ENCODE measurements at regions not wholly inside any gene's neighbourhood (a gene's known extent, or its start where the extent isn't known, plus 50 kb on each side); places are given as distances from the start of the nearest gene placed in this dataset.

DNA sequence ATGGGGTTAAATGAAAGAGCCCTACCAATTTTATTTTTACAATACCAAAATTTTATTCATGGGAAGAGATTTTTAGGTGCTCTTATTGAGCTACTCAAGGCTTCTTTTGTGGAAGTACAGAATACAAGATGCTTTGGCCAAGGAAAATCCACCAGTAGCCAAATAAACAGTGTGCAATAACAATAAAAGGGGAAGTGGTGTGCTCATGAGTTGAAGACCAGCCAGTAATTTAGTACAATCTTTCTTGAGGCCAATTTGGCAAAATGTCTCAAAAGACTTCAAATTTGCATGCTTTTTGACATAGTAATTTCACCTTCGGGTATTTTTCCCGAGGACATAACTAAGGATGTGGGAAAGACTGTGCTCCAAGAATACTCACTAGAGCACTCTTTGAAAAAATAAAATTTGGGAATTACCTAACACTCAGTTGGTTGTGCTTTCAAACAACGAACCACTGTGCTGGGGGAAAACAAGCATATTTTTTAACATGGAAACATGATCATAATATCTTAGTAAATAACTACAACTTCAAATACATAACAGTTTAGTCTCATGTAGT, 294.0 kb downstream of the DIPK2A start:
- no peak for DNase-seq (ENCODE audit: extremely low read depth in 1 of 11, low read depth in 9 of 11, low spot score in 4 of 11)

- no peak for DNase-seq (ENCODE audit: extremely low read depth in 1 of 11, low read depth in 9 of 11, low spot score in 4 of 11)
Measured at GRCh38 chr3:144270100-144270499, 298.5 kb downstream of the DIPK2A start.

DNA sequence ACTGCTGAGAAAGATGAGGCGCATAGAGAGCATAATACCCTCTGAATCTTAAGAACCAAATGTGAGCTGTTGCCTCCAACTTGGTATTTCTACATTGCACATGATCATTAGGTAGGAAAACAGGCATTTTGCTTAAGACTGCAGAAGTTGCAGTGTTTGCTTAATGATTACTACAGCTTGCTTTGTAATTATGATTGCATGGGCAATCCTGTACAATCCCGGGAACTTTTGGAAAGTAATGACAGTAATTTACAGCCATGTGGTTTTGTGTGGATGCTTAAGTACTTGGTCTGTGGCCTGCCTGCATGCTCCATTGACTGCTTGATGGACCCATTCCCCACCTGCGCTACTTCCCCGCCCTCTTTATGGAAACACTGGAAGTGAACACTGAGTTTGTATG, 301.1 kb downstream of the DIPK2A start:
- DNase-seq (ENCODE audit: extremely low read depth in 1 of 11, low read depth in 9 of 11, low spot score in 4 of 11) = peak in 10 of 11 donors; percentile 38 to 83 (median 60)

- DNase-seq (ENCODE audit: extremely low read depth in 1 of 11, low read depth in 9 of 11, low spot score in 4 of 11) = peak in 9 of 11 donors; percentile 20 to 57 (median 33)
Measured at GRCh38 chr3:144273601-144274000, 302.0 kb downstream of the DIPK2A start.

DNA sequence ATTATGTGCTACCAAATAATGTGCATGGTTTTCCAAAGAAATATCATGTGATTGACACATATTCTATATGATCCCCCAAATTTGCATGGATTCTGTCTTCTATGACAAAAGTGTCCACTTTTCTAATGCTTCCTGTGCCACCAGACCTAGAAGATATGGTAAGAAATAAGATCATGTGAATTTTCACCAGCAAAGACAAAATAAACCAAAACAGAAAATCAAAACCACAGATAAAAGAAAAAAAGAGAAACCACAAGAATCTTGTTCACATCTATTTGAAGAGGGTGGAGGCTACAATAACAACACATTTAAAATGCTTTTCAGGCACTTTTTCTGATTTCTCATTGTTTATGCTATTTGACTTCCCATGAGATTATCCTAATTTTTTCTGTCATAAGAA, 303.4 kb downstream of the DIPK2A start:
- no peak for DNase-seq (ENCODE audit: extremely low read depth in 1 of 11, low read depth in 9 of 11, low spot score in 4 of 11)

GRCh38 chr3:144282313-144282712, 310.7 kb downstream of the DIPK2A start:
- DNase-seq (ENCODE audit: extremely low read depth in 1 of 11, low read depth in 9 of 11, low spot score in 4 of 11) = no peak

- no peak for DNase-seq (ENCODE audit: extremely low read depth in 1 of 11, low read depth in 9 of 11, low spot score in 4 of 11)
Measured at GRCh38 chr3:144286235-144286910, 314.8 kb downstream of the DIPK2A start.

DNA sequence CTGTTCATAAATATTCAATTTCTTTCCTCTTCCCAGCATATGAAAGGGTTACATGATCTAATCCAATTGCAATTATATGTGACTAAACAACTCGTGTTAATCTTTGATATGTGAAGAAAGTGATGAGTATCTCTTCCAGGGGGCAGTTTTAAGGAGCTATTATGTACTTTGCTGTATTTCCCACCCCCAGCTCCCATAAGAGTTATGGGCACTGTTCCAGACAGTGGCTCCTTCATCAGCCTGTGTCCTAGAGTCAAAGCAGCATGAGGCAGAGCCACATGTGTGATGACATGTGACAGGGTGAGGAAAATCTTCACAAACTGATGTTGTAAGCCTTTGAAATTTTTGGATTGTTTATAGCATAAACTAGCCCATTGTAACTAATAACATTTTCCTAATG, 315.4 kb downstream of the DIPK2A start:
- no peak for DNase-seq (ENCODE audit: extremely low read depth in 1 of 11, low read depth in 9 of 11, low spot score in 4 of 11)

DNA sequence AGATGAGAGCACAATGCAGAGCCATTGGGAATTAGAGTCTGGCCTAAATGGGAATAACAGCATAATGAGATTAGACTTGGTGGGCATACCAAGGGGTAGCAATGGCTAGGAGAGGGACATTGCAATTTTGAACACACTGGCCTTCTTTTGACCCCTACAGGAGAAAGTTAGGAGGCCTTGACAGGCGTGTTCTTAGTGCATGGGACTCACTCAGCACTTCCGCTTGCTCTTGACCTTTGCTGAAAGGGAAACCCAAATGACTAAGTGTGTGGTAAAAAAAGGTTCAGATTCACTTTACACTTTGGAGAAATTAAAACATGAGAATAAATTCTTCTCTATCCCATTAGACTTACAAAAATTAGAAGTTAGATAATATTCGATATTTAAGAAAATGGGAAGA, 317.4 kb downstream of the DIPK2A start:
- DNase-seq (ENCODE audit: extremely low read depth in 1 of 11, low read depth in 9 of 11, low spot score in 4 of 11) = no peak

DNA sequence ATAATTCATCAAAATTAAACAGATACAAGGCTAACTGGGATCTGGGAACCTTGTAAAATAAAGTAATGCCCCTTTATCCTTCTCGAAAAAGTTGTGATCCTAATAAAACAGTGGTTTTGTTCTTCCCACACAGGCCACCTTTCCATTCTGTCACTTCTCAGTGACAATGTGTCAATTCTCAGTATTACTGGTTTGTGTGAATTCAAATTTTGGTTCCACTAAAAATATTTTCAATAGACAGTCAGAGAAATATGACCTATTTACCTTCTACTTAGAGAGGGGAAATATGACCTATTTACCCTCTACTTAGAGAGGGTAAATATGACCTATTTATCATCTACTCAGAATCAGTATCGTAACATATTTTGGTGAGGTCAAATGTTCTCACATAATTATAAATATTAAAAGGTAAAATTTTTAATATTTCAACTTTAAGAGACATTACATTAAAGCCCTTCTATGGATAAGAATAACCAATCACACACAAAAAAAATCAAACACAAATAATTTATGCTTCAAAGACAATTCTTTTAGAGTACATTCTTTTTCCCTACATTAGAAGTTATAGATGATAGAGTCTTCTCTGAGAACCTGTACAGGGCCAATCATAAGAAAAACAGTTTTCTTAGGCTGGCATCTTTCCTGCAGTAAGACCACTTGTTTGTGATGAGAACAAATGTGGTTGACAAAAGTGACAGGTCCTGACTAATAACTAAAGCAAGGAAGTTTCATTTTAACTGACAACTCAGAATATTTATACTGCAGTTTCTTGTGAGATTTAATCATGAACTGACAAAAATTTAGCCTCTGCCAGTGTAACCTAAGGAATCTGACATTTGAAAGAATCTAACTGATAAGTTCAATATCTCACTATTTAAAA, 323.3 kb downstream of the DIPK2A start:
- DNase-seq (ENCODE audit: extremely low read depth in 1 of 11, low read depth in 9 of 11, low spot score in 4 of 11) = no peak

DNA sequence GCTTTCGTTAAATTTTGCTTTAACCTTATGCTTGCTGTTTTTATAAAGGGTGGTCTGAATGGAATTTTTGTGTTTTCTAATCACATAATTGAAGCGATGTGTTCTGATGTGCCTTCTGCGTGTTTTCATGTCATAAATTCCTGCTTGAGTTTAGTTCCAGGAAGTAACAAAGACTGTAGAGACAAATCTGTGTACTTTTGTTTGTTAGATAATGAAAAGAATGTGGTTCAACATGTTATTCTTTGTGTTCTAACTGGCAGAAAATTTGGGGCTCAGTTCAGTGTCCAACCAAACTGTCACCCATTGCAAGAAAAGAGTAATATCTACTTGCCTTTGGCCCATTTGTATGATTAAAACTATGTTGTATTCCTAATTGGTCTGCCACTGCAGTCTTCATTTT, 324.0 kb downstream of the DIPK2A start:
- DNase-seq (ENCODE audit: extremely low read depth in 1 of 11, low read depth in 9 of 11, low spot score in 4 of 11) = no peak

DNA sequence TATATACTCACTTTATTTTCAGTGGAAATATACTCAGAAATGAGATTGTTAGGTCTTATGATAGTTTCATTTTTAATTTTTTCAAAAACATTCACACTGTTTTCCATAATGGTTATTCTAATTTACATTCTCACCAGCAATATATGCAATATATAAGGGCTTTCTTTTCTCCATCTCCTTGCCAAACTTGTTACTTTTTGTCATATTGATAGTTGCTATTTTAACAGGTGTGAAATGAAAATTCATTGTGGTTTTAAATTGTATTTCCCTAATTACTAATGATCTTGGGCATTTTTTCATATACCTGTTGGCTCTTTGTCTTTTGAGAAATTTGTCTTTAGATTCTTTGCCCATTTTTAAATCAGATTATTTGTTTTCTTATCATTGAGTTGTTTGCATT, 325.2 kb downstream of the DIPK2A start:
- no peak for DNase-seq (ENCODE audit: extremely low read depth in 1 of 11, low read depth in 9 of 11, low spot score in 4 of 11)

GRCh38 chr3:144301863-144302262, 330.2 kb downstream of the DIPK2A start:
- no peak for DNase-seq (ENCODE audit: extremely low read depth in 1 of 11, low read depth in 9 of 11, low spot score in 4 of 11)

DNA sequence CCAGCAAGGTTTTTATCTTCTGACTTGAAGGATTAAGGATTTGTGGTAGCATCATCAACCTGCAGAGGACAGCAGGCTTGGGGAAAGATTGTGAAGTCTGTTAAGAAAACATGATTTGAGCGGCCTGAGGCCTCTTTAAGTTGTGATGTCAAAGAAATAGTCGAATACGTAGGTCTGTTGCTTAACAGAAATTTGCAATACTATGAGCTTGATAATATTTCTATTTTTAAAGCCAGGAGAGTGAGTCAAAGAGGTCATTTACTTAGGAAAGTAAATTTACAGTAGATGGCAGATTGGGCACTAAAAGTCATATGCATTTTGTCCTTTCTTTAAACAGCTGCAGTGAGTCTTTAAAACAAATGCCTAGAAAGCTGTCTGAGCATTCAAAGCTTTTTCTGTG, 336.3 kb downstream of the DIPK2A start:
- no peak for DNase-seq (ENCODE audit: extremely low read depth in 1 of 11, low read depth in 9 of 11, low spot score in 4 of 11)

- DNase-seq (ENCODE audit: extremely low read depth in 1 of 11, low read depth in 9 of 11, low spot score in 4 of 11) = no peak
Measured at GRCh38 chr3:144308396-144308795, 336.8 kb downstream of the DIPK2A start.

- DNase-seq (ENCODE audit: extremely low read depth in 1 of 11, low read depth in 9 of 11, low spot score in 4 of 11) = no peak
Measured at GRCh38 chr3:144312702-144313101, 341.1 kb downstream of the DIPK2A start.

GRCh38 chr3:144314946-144315345, 343.3 kb downstream of the DIPK2A start:
- DNase-seq (ENCODE audit: extremely low read depth in 1 of 11, low read depth in 9 of 11, low spot score in 4 of 11) = no peak

DNA sequence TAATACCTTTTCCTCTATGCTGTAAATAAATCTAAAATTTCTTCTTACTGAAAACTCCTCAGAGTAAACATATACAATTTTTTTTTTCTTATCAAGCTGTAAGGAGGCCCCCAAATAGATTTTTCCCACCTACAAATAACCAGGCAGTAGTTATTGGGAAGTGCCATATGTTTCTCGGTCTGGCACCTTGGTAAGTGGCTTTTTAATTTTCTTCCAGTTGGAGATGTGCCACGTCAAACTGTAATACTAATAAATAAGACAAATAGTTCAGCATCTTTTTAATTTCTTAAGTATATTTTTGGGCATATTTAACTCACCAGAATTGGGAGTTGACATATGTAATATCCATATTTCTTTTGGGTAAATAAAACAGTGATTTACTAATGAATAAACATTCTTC, 346.3 kb downstream of the DIPK2A start:
- DNase-seq (ENCODE audit: extremely low read depth in 1 of 11, low read depth in 9 of 11, low spot score in 4 of 11) = no peak

- no peak for DNase-seq (ENCODE audit: extremely low read depth in 1 of 11, low read depth in 9 of 11, low spot score in 4 of 11)
Measured at GRCh38 chr3:144324076-144324475, 352.5 kb downstream of the DIPK2A start.

DNA sequence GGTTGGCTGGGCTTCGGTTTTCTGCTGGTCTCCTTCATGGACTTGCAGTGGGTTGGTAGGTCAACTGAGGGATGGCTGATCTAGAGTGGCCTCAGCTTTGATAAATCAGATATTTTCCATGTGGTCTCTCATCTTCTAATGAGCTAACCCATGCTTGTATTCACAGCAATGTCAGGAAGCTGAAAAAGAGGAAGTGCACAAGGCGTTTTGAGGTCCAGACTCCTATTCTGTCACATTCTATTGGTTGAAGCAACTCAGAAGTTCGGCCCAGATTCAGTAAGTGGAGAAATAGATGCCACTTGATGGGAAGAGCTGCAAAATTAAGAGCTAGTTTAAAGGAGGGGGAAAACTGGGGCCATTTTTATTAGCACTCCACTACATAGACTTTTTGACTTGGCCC, 361.2 kb downstream of the DIPK2A start:
- no peak for DNase-seq (ENCODE audit: extremely low read depth in 1 of 11, low read depth in 9 of 11, low spot score in 4 of 11)

Data from renal cortex interstitium (tissue), 11 donors.